Uterus (tissue), 3 donors: ENCODE measurements at regions not wholly inside any gene's neighbourhood (a gene's known extent, or its start where the extent isn't known, plus 50 kb on each side); places are given as distances from the start of the nearest gene placed in this dataset.

Source experiments
- DNase-seq, 2 donors: peaks; one replicate each; pipeline ENCODE4 v3.0.0-alpha.2; 2019 to 2020
- H3K27ac ChIP-seq, 2 donors: fragments of 200-600 bp; sonication (generic); 1 replicate in 1 of 2; 2 replicates in 1 of 2; pipeline ENCODE4 v1.5.1; 2016 to 2018
- H3K27me3 ChIP-seq, 2 donors: fragments of 200-600 bp; sonication (generic); one replicate each; pipeline ENCODE4 v1.5.1; 2018 to 2019; ENCODE audit warnings: control low read depth in 1 of 2
- H3K36me3 ChIP-seq, 2 donors: fragments of 200-600 bp; sonication (generic); one replicate each; pipeline ENCODE4 v1.5.1; 2019; ENCODE audit warnings: control low read depth in 1 of 2
- H3K4me1 ChIP-seq, 2 donors: fragments of 200-600 bp; sonication (generic); one replicate each; pipeline ENCODE4 v1.5.1; 2018 to 2019; ENCODE audit warnings: control low read depth in 1 of 2
- H3K4me3 ChIP-seq, 2 donors: fragments of 200-600 bp; sonication (generic); 1 replicate in 1 of 2; 2 replicates in 1 of 2; pipeline ENCODE4 v1.5.1; 2018 to 2019; ENCODE audit warnings: mild to moderate bottlenecking in 1 of 2
- H3K9me3 ChIP-seq, 2 donors: fragments of 200-600 bp; sonication (generic); one replicate each; pipeline ENCODE4 v1.5.1; 2019; ENCODE audit warnings: control low read depth in 1 of 2
- CTCF ChIP-seq, 4 experiments: fragments of 200-600 bp in 2 of 4; fragments of 450-650 bp in 2 of 4; sonication (generic) in 2 of 4; IDR thresholded peaks; one replicate each; pipeline ENCODE4 v1.5.1; 2016 to 2019; ENCODE audit warnings: antibody characterized with exemption in 4 of 4, mild to moderate bottlenecking in 2 of 4, moderate library complexity in 1 of 4
- POLR2A ChIP-seq, 2 donors: fragments of 450-650 bp; IDR thresholded peaks; one replicate each; pipeline ENCODE4 v1.6.1; 2016; ENCODE audit warnings: antibody characterized with exemption in 2 of 2, mild to moderate bottlenecking in 1 of 2, moderate library complexity in 1 of 2
- intact Hi-C: fragments of 100-400 bp; cut with DNase I; formaldehyde crosslinking; loops from one replicate; pipeline ENCODE4 v1.15.1; 2023; ENCODE audit warnings: low total_unique reads
- donor health status: DM: yes; HTN: yes; CAD: no.

DNA sequence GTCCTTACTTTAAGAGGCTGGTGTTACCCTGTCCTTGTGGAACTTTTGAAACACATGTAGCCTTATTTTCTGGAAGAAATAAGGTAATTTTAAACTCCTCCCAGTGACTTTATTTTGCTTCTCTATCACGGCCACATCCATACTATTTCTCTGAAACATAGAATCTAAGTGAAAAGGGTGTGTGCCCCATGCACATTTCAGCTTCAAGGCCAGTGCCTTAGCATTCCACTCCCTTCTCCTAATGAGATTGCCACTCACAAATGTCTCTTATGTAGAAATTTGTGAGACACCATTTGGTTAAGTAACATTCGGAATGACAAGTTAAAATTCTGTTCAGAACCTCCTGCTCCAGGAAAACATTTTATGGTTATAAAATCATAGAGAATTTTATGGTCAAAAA, 562.7 kb downstream of the TUSC7 start:
- DNase-seq = no peak
- TF ChIP-seq POLR2A (IDR thresholded peaks at IDR 0.05) (no peak), CTCF (IDR thresholded peaks at IDR 0.05) (no peak)
- no peak overlapping the region for H3K4me3 ChIP-seq
- no peaks in the 10 kb centered on the region for H3K36me3 ChIP-seq
- H3K27ac ChIP-seq = no peak overlapping the region
- no peaks in the 10 kb centered on the region for H3K9me3 ChIP-seq
- no peaks in the 10 kb centered on the region for H3K4me1 ChIP-seq
- no peaks in the 10 kb centered on the region for H3K27me3 ChIP-seq
- intact Hi-C loops = no loop called here

GRCh38 chr3:117272876-117273523, 563.4 kb downstream of the TUSC7 start:
- TF ChIP-seq POLR2A (IDR thresholded peaks at IDR 0.05) (no peak), CTCF (IDR thresholded peaks at IDR 0.05) (no peak)
- Histone ChIP-seq H3K27ac (no peak overlapping the region), H3K27me3 (no peaks in the 10 kb centered on the region), H3K36me3 (no peaks in the 10 kb centered on the region), H3K9me3 (no peaks in the 10 kb centered on the region), H3K4me3 (no peak overlapping the region), H3K4me1 (no peaks in the 10 kb centered on the region)
- no peak for DNase-seq
- intact Hi-C loops = no loop called here

DNA sequence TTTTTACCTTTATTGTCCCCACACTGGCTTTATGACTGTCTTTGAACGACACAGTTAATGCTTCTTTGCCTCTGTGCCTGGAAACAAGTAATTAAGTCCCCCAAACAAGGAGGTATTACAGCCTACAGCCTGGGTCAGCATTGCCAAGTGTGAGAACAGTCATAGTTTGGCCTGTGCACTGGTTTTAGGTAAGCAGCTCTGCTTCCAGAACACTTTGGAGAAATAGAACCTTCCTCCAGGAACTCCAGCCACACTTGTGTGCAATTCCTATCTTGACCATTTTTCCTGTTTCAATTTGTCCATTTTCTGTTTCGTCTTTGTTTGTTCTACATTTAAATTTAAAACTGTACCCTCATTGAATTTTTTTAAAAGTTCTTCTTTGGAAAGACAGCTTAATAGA, 568.2 kb downstream of the TUSC7 start:
- Histone ChIP-seq H3K4me1 (no peaks in the 10 kb centered on the region), H3K27me3 (no peaks in the 10 kb centered on the region), H3K36me3 (no peaks in the 10 kb centered on the region), H3K4me3 (no peak overlapping the region), H3K9me3 (no peaks in the 10 kb centered on the region), H3K27ac (no peak overlapping the region)
- DNase-seq = no peak
- intact Hi-C loops = no loop called here
- no peak for TF ChIP-seq POLR2A (IDR thresholded peaks at IDR 0.05)
- TF ChIP-seq CTCF (IDR thresholded peaks at IDR 0.05) = no peak

DNA sequence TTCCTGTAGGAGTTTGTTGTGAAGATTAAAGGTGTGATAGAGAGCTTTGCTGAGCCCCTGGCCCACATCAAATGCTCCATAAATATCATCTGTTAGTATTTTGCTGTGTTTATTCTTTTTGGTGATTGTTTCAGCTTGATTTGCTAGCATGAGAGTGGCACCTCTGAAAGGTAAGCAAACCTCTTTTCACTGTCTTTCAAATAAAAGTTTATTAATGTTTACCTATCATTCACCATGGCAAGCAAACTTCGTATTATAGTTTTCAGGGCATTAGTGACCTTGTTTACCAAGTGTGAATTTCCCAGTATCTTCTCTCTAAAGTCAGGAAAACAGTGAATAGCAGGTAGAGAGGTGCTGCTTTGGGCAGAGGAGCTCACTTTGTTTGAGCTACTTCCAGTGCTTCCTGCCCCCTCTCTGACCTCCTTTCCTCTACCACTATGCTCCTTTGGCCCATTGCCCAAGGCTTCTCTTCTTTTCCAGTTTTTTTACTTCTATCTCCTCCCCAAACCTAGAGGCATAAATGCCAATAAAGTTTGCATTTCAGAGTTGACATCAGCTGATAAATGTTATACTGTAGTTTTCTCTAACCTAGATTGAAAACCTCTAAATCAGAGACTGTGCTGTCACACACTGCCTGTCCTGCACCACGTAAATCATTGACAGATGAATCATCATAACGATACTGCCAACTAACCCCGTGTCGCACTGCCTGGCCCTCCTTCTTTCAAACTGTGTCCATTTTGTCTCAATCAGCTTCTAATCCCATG, 569.0 kb downstream of the TUSC7 start:
- Histone ChIP-seq H3K27ac (no peak overlapping the region), H3K4me3 (no peak overlapping the region), H3K36me3 (no peaks in the 10 kb centered on the region), H3K9me3 (no peaks in the 10 kb centered on the region), H3K4me1 (no peaks in the 10 kb centered on the region), H3K27me3 (no peaks in the 10 kb centered on the region)
- no peak for TF ChIP-seq POLR2A (IDR thresholded peaks at IDR 0.05)
- TF ChIP-seq CTCF (IDR thresholded peaks at IDR 0.05) = no peak
- DNase-seq = no peak
- intact Hi-C loops = no loop called here

DNA sequence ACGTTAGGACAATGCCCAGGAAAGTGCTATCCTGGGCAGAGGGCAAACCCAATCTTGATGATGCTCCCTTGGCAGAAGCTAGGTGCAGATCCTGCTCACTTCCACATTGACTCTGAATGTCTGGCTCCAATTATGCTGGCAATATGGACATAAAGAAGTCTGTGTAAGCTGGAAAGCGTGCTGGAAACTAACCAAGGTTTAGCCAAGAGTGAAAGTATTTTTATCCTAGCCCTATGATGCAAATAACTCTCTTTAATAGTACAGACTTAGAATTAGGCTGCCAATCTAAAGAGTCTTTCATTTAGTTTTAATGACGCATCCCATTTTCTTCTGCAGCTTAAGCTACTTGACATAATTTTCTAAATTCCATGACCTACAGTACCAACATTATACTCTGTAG, 571.8 kb downstream of the TUSC7 start:
- Histone ChIP-seq H3K4me3 (no peak overlapping the region), H3K27me3 (no peaks in the 10 kb centered on the region)
- intact Hi-C loops = no loop called here

More for the DNA sequence above, 571.8 kb downstream of the TUSC7 start:
- DNase-seq = no peak
- Histone ChIP-seq H3K27ac (no peak overlapping the region), H3K36me3 (no peaks in the 10 kb centered on the region), H3K4me1 (no peaks in the 10 kb centered on the region), H3K9me3 (no peaks in the 10 kb centered on the region)
- TF ChIP-seq CTCF (IDR thresholded peaks at IDR 0.05) (no peak), POLR2A (IDR thresholded peaks at IDR 0.05) (no peak)
